Endothelial cell of umbilical vein (primary cell): ENCODE measurements at regions not wholly inside any gene's neighbourhood (a gene's known extent, or its start where the extent isn't known, plus 50 kb on each side); places are given as distances from the start of the nearest gene placed in this dataset.

Source experiments
- CTCF ChIP-seq, 2 donors: IDR thresholded peaks; 1 replicate in 1 of 2; 2 replicates in 1 of 2; pipeline ENCODE4 v1.5.1; 2011; ENCODE audit warnings: low read length in 2 of 2, mild to moderate bottlenecking in 2 of 2, moderate library complexity in 2 of 2, control low read depth in 1 of 2, inconsistent platforms in 1 of 2, low read depth in 1 of 2; ENCODE audit not compliant: insufficient read depth in 1 of 2; ENCODE audit errors: extremely low read depth in 1 of 2
- EZH2 ChIP-seq: IDR thresholded peaks from 2 replicates; pipeline ENCODE4 v1.6.1; 2012; ENCODE audit warnings: borderline replicate concordance, low read depth, mild to moderate bottlenecking, moderate library complexity, low read length, inconsistent platforms; ENCODE audit not compliant: severe bottlenecking
- FOS ChIP-seq: IDR thresholded peaks from 2 replicates; pipeline ENCODE4 v1.6.1; 2011; ENCODE audit warnings: mild to moderate bottlenecking, low read length, moderate library complexity, borderline replicate concordance; ENCODE audit not compliant: insufficient read depth
- GATA2 ChIP-seq: IDR thresholded peaks from 2 replicates; pipeline ENCODE4 v1.7.0; 2011; ENCODE audit warnings: low read depth, mild to moderate bottlenecking, moderate library complexity, mixed read lengths, low read length; ENCODE audit not compliant: insufficient read length, insufficient read depth
- JUN ChIP-seq: IDR thresholded peaks from 2 replicates; pipeline ENCODE4 v1.6.1; 2011; ENCODE audit warnings: borderline replicate concordance, low read depth; ENCODE audit not compliant: insufficient read length, insufficient read depth
- MAX ChIP-seq: IDR thresholded peaks from 2 replicates; pipeline ENCODE4 v1.6.1; 2011; ENCODE audit not compliant: insufficient read depth, insufficient read length
- POLR2A ChIP-seq: IDR thresholded peaks from 2 replicates; pipeline ENCODE4 v1.6.1; 2012; ENCODE audit warnings: low read depth, mild to moderate bottlenecking, control low read depth, low read length
- POLR2AphosphoS5 ChIP-seq: IDR thresholded peaks from 2 replicates; pipeline ENCODE4 v1.6.1; 2012; ENCODE audit warnings: low read depth, mild to moderate bottlenecking, control low read depth, low read length, moderate library complexity; ENCODE audit not compliant: insufficient read depth

- TF ChIP-seq CTCF (IDR thresholded peaks at IDR 0.05; ENCODE audit: extremely low read depth in 1 of 2, insufficient read depth in 1 of 2, low read depth in 1 of 2, low read length in 2 of 2) (no peak), JUN (no peak), POLR2AphosphoS5 (no peak), POLR2A (no peak), MAX (no peak), FOS (no peak), GATA2 (no peak), EZH2 (no peak)
Observed at GRCh38 chr4:13821522-13821921, 194.0 kb upstream of the BOD1L1 start.
